ENCODE measurements at regions not wholly inside any gene's neighbourhood (a gene's known extent, or its start where the extent isn't known, plus 50 kb on each side); places are given as distances from the start of the nearest gene placed in this dataset.

DNA sequence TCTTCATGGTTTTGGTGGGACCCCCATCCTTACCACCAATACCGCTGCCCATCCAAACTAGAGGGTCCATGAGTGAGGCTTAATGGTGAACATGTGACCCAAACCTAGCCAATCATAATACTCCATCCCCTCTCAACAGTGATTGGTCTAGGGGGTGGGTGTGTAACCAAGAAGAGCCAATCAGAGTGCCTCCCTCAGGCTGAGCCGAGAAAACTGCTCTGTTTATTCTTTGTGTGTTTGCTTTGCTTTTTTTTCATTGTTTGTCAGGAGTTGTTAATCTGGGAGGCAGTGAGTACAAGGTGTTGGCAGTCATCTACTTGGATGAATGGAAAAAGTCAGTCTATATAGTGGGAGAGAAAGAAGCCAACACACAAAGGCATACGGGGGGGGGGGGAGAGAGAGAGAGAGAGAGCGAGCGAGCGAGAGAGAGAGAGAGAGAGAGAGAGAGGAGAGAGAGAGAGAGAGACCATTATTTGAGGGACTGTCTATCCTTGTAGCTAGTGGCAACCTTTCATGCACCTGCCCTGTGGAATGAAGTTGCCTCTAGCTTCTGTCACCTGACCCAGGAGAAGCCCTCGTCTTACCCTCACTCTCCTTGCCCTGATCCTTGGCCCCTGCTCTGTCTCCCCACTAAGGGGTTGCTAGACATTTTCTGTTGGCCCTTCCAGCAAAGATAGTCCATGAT lies 441.7 kb downstream of the TYW1 start:
- no peaks in the 10 kb centered on the region for H3K36me3 ChIP-seq (ENCODE audit: control insufficient read depth in 5 of 5, insufficient read depth in 5 of 5, low read length in 5 of 5)
- H3K9ac ChIP-seq (ENCODE audit: low read length in 5 of 5) = no peak overlapping the region
- peaks cover 0 to 6% (median 0%) of the 10 kb centered on the region in 5 donors for H3K4me1 ChIP-seq (ENCODE audit: control insufficient read depth in 5 of 5, insufficient read depth in 5 of 5, low read length in 5 of 5)
- no peaks in the 10 kb centered on the region for H3K27me3 ChIP-seq (ENCODE audit: control insufficient read depth in 5 of 5, insufficient read depth in 4 of 5, low read length in 5 of 5)
- no peak overlapping the region for H3K4me3 ChIP-seq (ENCODE audit: low read depth in 1 of 5, low read length in 5 of 5)
- peaks cover 0 to 6% (median 5%) of the 10 kb centered on the region in 5 donors for H3K9me3 ChIP-seq (ENCODE audit: control insufficient read depth in 5 of 5, low read length in 5 of 5)
- H3K27ac ChIP-seq (ENCODE audit: low read depth, low read length) = no peak overlapping the region

DNA sequence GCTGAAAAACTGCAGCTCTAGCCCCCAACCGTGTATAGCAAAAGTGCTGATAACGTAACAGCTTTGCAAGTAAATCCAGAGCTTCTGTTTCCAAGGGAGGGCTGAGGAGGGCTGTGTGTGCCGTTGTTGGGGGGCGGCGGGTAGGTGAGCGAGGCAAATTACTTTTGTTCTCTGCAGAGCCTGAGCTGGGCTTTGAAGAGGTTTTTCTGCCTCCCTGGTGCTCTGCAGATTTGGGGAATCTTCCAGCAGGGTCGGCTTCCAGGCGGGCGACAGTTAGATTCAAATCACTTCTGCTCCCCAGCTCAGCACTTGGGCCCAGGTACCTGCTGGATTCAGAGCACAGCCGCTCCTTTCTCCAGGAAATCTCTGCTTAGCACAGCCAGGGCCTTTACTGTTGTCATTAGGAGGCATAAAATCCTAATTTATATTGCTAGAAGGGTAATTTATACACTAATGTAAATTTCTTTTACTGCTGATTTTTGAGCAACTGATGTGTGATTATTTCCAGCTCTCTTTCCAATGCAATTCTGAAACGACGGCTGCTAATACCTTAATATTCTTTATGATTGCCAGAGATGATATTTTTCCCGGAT lies 442.4 kb downstream of the TYW1 start:
- no peak overlapping the region for H3K9ac ChIP-seq (ENCODE audit: low read length in 5 of 5)
- no peaks in the 10 kb centered on the region for H3K27me3 ChIP-seq (ENCODE audit: control insufficient read depth in 5 of 5, insufficient read depth in 4 of 5, low read length in 5 of 5)
- H3K36me3 ChIP-seq (ENCODE audit: control insufficient read depth in 5 of 5, insufficient read depth in 5 of 5, low read length in 5 of 5) = no peaks in the 10 kb centered on the region
- H3K4me1 ChIP-seq (ENCODE audit: control insufficient read depth in 5 of 5, insufficient read depth in 5 of 5, low read length in 5 of 5) = peaks cover 0 to 6% (median 0%) of the 10 kb centered on the region in 5 donors
- no peak overlapping the region for H3K4me3 ChIP-seq (ENCODE audit: low read depth in 1 of 5, low read length in 5 of 5)
- no peak overlapping the region for H3K27ac ChIP-seq (ENCODE audit: low read depth, low read length)
- no peaks in the 10 kb centered on the region for H3K9me3 ChIP-seq (ENCODE audit: control insufficient read depth in 5 of 5, low read length in 5 of 5)

DNA sequence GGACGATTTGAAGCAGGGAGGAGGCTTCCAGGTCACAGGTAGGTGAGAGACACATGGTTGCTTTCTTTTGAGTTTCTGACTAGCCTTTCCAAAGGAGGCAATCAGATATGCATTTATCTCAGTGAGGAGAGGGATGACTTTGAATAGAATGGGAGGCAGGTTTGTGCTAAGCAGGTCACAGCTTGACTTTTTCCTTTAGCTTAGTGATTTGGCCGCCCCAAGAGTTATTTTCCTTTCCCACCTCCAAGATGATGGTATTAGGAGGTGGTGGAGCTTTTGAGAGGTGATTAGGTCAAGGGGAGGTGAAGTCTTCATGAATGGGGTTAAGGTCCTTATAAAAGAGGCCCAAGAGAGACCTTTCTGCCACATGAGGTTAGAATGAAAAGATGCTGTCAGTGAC lies 443.7 kb downstream of the TYW1 start:
- Histone ChIP-seq H3K27me3 (ENCODE audit: control insufficient read depth in 5 of 5, insufficient read depth in 4 of 5, low read length in 5 of 5) (no peaks in the 10 kb centered on the region), H3K4me3 (ENCODE audit: low read depth in 1 of 5, low read length in 5 of 5) (no peak overlapping the region), H3K9ac (ENCODE audit: low read length in 5 of 5) (no peak overlapping the region), H3K4me1 (ENCODE audit: control insufficient read depth in 5 of 5, insufficient read depth in 5 of 5, low read length in 5 of 5) (peaks cover 0 to 6% (median 0%) of the 10 kb centered on the region in 5 donors), H3K9me3 (ENCODE audit: control insufficient read depth in 5 of 5, low read length in 5 of 5) (peaks cover 4 to 8% (median 6%) of the 10 kb centered on the region in 5 donors), H3K27ac (ENCODE audit: low read depth, low read length) (no peak overlapping the region), H3K36me3 (ENCODE audit: control insufficient read depth in 5 of 5, insufficient read depth in 5 of 5, low read length in 5 of 5) (no peaks in the 10 kb centered on the region)

DNA sequence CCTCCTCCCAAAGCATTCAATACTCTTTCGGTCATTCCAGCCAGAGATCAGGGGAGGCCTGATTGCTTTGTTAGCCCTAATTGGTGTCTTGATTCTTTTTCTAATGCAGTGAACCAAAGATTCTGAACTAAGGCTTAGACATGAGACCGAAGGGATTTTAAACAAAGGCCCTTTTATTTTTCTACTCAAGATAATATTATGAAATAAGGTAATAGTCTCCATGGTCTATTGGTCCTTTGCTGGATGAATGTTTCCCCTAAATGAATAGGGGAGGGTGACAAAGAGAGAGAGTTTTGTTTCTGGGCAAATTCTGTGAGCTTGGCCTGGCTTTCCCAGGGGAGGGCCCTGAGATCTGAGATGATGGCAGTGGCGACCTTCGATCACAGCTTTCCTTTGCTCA lies 449.1 kb downstream of the TYW1 start:
- no peaks in the 10 kb centered on the region for H3K36me3 ChIP-seq (ENCODE audit: control insufficient read depth in 5 of 5, insufficient read depth in 5 of 5, low read length in 5 of 5)
- H3K4me3 ChIP-seq (ENCODE audit: low read depth in 1 of 5, low read length in 5 of 5) = no peak overlapping the region
- peaks cover 0 to 2% (median 0%) of the 10 kb centered on the region in 5 donors for H3K27me3 ChIP-seq (ENCODE audit: control insufficient read depth in 5 of 5, insufficient read depth in 4 of 5, low read length in 5 of 5)
- H3K4me1 ChIP-seq (ENCODE audit: control insufficient read depth in 5 of 5, insufficient read depth in 5 of 5, low read length in 5 of 5) = peaks cover 0 to 3% (median 0%) of the 10 kb centered on the region in 5 donors
- H3K9me3 ChIP-seq (ENCODE audit: control insufficient read depth in 5 of 5, low read length in 5 of 5) = peaks cover 4 to 12% (median 8%) of the 10 kb centered on the region in 5 donors
- H3K9ac ChIP-seq (ENCODE audit: low read length in 5 of 5) = no peak overlapping the region
- no peak overlapping the region for H3K27ac ChIP-seq (ENCODE audit: low read depth, low read length)

DNA sequence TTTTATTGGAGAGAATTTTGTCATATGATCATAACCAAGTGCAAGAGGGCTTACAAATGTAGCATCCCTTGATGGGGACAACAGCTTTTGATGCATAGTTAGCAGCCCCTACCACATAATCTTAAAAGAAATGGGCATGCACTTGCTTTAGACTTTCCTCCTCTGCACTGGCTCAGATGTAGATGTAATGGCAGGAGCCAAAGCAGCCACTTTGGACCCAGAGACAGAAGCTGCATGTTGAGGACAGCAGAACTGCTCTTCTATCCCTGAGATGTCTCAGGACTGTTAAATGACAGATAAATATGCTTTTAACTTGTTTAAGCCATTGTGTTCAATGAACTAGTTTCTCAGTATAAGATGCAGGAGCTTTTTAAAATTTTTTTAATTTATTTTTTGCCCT lies 450.7 kb downstream of the TYW1 start:
- no peaks in the 10 kb centered on the region for H3K36me3 ChIP-seq (ENCODE audit: control insufficient read depth in 5 of 5, insufficient read depth in 5 of 5, low read length in 5 of 5)
- peaks cover 0 to 2% (median 0%) of the 10 kb centered on the region in 5 donors for H3K27me3 ChIP-seq (ENCODE audit: control insufficient read depth in 5 of 5, insufficient read depth in 4 of 5, low read length in 5 of 5)
- H3K9me3 ChIP-seq (ENCODE audit: control insufficient read depth in 5 of 5, low read length in 5 of 5) = peaks cover 4 to 12% (median 8%) of the 10 kb centered on the region in 5 donors
- no peak overlapping the region for H3K27ac ChIP-seq (ENCODE audit: low read depth, low read length)
- H3K9ac ChIP-seq (ENCODE audit: low read length in 5 of 5) = no peak overlapping the region
- H3K4me1 ChIP-seq (ENCODE audit: control insufficient read depth in 5 of 5, insufficient read depth in 5 of 5, low read length in 5 of 5) = no peaks in the 10 kb centered on the region
- H3K4me3 ChIP-seq (ENCODE audit: low read depth in 1 of 5, low read length in 5 of 5) = no peak overlapping the region

DNA sequence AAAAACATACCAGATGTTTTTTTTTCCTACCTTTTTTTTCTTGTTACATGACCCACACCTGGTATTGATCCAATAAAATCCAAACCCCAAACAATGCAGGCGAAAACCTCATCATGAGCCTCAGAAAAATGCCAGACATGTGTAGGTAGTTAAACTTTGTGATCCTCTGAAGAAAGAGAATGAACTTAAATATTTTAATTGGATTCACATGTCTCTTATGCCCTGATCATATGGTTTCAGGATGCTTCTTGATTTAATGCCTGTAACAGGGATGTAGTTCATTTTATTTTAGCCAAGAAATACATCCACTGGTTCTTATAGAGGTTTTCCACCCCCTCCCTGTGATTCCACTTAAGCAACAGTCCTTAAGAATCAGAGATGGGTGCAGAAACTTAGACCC lies 451.6 kb downstream of the TYW1 start:
- Histone ChIP-seq H3K4me1 (ENCODE audit: control insufficient read depth in 5 of 5, insufficient read depth in 5 of 5, low read length in 5 of 5) (no peaks in the 10 kb centered on the region), H3K27ac (ENCODE audit: low read depth, low read length) (no peak overlapping the region), H3K36me3 (ENCODE audit: control insufficient read depth in 5 of 5, insufficient read depth in 5 of 5, low read length in 5 of 5) (no peaks in the 10 kb centered on the region), H3K9ac (ENCODE audit: low read length in 5 of 5) (no peak overlapping the region), H3K9me3 (ENCODE audit: control insufficient read depth in 5 of 5, low read length in 5 of 5) (peaks cover 4 to 12% (median 8%) of the 10 kb centered on the region in 5 donors), H3K4me3 (ENCODE audit: low read depth in 1 of 5, low read length in 5 of 5) (no peak overlapping the region), H3K27me3 (ENCODE audit: control insufficient read depth in 5 of 5, insufficient read depth in 4 of 5, low read length in 5 of 5) (peaks cover 0 to 2% (median 0%) of the 10 kb centered on the region in 5 donors)

DNA sequence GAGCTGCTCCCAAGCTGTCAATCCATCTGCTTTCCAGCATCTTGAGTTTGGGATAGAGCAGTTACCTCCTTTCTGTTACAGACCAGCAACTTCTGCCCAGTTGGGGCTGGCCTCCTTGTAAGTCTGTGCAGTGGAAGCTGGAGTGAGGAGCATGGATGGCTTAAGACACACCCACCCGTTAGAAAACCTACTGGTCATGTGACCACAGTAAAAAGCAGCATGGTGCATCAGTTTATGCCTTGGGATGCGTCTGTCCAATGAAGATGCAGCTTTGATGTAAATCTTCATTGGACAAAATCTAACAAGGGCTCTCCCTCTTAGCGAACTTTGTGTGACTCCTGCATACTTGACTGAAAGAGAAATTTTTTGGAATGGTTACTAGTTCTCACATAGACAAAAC lies 453.5 kb downstream of the TYW1 start:
- Histone ChIP-seq H3K27ac (ENCODE audit: low read depth, low read length) (no peak overlapping the region), H3K27me3 (ENCODE audit: control insufficient read depth in 5 of 5, insufficient read depth in 4 of 5, low read length in 5 of 5) (peaks cover 0 to 8% (median 2%) of the 10 kb centered on the region in 5 donors), H3K4me3 (ENCODE audit: low read depth in 1 of 5, low read length in 5 of 5) (no peak overlapping the region), H3K9ac (ENCODE audit: low read length in 5 of 5) (no peak overlapping the region), H3K9me3 (ENCODE audit: control insufficient read depth in 5 of 5, low read length in 5 of 5) (peaks cover 0 to 5% (median 0%) of the 10 kb centered on the region in 5 donors), H3K36me3 (ENCODE audit: control insufficient read depth in 5 of 5, insufficient read depth in 5 of 5, low read length in 5 of 5) (no peaks in the 10 kb centered on the region), H3K4me1 (ENCODE audit: control insufficient read depth in 5 of 5, insufficient read depth in 5 of 5, low read length in 5 of 5) (peaks cover 0 to 2% (median 0%) of the 10 kb centered on the region in 5 donors)

DNA sequence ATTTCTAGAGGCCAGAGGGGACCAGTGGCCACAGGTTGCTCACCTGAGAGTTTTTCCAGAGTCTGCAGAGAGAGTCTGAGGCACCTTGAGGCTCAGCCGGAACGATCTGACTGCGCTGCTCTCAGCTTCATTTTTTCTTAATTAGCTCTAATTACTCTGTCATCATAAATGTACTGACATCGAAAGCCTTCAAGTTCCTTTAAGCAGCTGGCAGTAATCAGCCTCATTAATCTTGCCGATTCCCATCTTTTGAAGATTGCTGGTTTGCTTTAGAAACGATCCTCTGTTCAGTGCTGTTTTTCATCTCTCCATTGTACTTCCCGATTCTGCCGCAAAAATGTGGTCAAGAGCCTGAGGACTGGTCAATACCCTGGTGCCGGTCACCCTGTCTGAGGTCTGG lies 454.7 kb downstream of the TYW1 start:
- Histone ChIP-seq H3K9me3 (ENCODE audit: control insufficient read depth in 5 of 5, low read length in 5 of 5) (peaks cover 0 to 5% (median 0%) of the 10 kb centered on the region in 5 donors), H3K27me3 (ENCODE audit: control insufficient read depth in 5 of 5, insufficient read depth in 4 of 5, low read length in 5 of 5) (peaks cover 0 to 8% (median 4%) of the 10 kb centered on the region in 5 donors), H3K27ac (ENCODE audit: low read depth, low read length) (no peak overlapping the region), H3K9ac (ENCODE audit: low read length in 5 of 5) (no peak overlapping the region), H3K4me1 (ENCODE audit: control insufficient read depth in 5 of 5, insufficient read depth in 5 of 5, low read length in 5 of 5) (peaks cover 0 to 2% (median 0%) of the 10 kb centered on the region in 5 donors), H3K4me3 (ENCODE audit: low read depth in 1 of 5, low read length in 5 of 5) (no peak overlapping the region), H3K36me3 (ENCODE audit: control insufficient read depth in 5 of 5, insufficient read depth in 5 of 5, low read length in 5 of 5) (no peaks in the 10 kb centered on the region)

DNA sequence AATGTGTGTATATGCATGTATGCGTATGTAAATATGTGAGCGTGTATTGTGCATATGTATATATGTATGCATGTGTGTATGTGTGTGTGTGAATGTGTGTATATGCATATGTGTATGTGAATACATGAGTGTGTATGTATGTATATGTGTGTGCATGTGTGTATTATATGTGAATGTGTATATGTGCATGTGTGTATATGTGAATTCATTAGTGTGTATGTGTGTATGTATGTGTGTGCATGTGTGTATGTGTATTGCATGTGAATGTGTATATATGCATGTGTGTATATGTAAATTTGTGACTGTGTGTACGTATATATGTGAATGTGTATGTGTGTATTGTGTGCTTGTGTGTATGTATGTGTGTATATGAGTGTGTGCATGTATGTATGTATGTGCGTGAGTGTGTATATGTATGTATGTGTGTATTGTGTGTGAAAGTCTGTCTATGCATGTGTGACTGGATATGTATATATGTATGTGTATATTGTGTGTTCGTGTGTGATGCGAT lies 455.9 kb downstream of the TYW1 start:
- Histone ChIP-seq H3K9me3 (ENCODE audit: control insufficient read depth in 5 of 5, low read length in 5 of 5) (no peaks in the 10 kb centered on the region), H3K36me3 (ENCODE audit: control insufficient read depth in 5 of 5, insufficient read depth in 5 of 5, low read length in 5 of 5) (no peaks in the 10 kb centered on the region), H3K4me3 (ENCODE audit: low read depth in 1 of 5, low read length in 5 of 5) (no peak overlapping the region), H3K27me3 (ENCODE audit: control insufficient read depth in 5 of 5, insufficient read depth in 4 of 5, low read length in 5 of 5) (peaks cover 3 to 8% (median 6%) of the 10 kb centered on the region in 5 donors), H3K4me1 (ENCODE audit: control insufficient read depth in 5 of 5, insufficient read depth in 5 of 5, low read length in 5 of 5) (peaks cover 0 to 2% (median 0%) of the 10 kb centered on the region in 5 donors), H3K27ac (ENCODE audit: low read depth, low read length) (no peak overlapping the region), H3K9ac (ENCODE audit: low read length in 5 of 5) (no peak overlapping the region)
